Fibroblast of the aortic adventitia (primary cell): ENCODE measurements at regions not wholly inside any gene's neighbourhood (a gene's known extent, or its start where the extent isn't known, plus 50 kb on each side); places are given as distances from the start of the nearest gene placed in this dataset.
"Not testable (repeated sequence)": the region's sequence is repeated elsewhere in the genome, so short reads cannot be mapped to it uniquely, and the experiment has no call there.

Source experiments
- DNase-seq: peaks from one replicate; pipeline ENCODE4 v3.0.0-alpha.2; 2010; ENCODE audit warnings: low read depth
- H3K4me3 ChIP-seq: 2 replicates; pipeline ENCODE4 v1.5.1; 2011; ENCODE audit warnings: low read depth, mild to moderate bottlenecking, control low read depth, low read length, moderate library complexity
- CTCF ChIP-seq: IDR thresholded peaks from 2 replicates; pipeline ENCODE4 v1.5.1; 2011; ENCODE audit warnings: mild to moderate bottlenecking, low read length, control low read depth, inconsistent platforms; ENCODE audit not compliant: insufficient read depth

DNA sequence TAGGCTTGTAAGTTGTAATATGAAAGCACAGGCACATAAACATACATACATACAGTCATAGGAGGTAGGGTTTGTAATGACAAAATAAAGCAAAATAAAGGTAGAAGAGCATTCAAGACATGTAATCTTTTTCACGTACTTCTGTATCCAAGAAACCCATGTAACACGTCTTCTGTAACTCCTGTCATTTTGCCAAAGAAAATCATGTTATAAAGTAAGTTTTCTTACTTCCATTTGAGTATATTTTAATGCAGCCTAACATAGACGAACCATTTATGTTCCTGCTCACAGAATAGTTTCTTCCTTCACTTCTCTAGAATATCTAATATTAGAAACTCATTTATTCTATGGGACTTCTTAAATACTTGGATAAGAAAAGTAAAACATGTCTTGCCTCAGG is 1884.0 kb upstream of the CELF4 start:
- DNase-seq: no peak
- TF ChIP-seq CTCF: no peak
- no peak overlapping the region for H3K4me3 ChIP-seq

DNA sequence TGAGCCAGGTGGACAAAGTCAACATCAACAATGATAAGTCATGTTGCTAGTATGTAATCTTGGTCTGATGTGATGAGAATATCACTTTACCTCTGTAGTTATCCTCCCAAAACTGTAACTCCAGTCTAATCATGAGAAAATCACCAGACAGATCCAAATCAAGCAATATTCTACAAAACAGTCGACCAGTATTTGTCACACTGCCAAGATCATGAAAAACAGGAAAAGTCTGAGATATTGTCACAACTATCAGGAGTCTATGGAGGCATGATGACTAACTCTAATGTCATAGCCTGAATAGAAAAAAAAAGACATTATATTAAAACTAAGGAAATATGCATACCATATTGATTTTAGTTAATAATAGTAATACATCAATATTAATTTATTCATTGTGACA is 1883.3 kb upstream of the CELF4 start:
- no peak for TF ChIP-seq CTCF
- DNase-seq: peak; percentile 9
- no peak overlapping the region for H3K4me3 ChIP-seq

GRCh38 chr18:39444957-39445356 is 1879.4 kb upstream of the CELF4 start:
- H3K4me3 ChIP-seq, DNase-seq: not testable (repeated sequence)

GRCh38 chr18:39441648-39442047 is 1876.0 kb upstream of the CELF4 start:
- H3K4me3 ChIP-seq: no peak overlapping the region
- no peak for TF ChIP-seq CTCF
- no peak for DNase-seq

DNA sequence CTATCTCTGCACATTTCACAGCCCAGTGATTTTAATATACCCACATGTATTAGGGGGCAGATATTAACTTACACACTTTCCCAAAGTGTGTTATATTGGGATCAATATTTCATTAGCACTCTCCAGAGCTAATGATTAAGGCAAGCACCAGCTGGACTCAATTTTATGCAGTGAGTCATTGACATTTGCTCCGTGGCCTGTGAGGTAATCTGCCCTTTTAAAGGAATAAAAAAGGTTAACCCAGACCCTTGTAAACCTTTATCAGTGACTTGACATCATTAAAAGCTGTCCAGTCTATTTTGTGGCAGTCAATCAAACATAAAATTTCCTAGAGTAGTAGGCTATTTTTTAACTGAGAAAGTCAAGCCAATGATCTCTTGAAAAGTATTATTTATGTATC is 1870.4 kb upstream of the CELF4 start:
- no peak overlapping the region for H3K4me3 ChIP-seq
- TF ChIP-seq CTCF: no peak
- no peak for DNase-seq

DNA sequence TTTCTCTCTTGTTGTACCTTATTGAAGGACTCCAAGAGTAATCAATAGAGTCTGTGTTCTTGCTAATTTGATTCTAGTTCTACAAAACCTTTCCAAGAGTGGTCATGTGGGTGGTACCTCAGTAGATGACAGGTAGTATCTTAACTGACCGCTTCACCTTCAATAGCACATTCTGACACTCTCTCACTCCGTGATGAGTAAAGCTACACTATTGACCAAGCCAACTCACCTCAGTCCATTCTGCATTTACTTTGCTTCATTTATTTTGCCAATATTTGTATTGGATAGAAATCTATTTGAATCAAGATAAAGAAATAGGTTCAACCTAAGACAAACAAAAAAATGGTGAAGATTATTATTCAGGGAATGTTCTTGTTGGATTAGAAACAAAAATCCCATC is 1869.6 kb upstream of the CELF4 start:
- no peak overlapping the region for H3K4me3 ChIP-seq
- TF ChIP-seq CTCF: no peak
- no peak for DNase-seq

DNA sequence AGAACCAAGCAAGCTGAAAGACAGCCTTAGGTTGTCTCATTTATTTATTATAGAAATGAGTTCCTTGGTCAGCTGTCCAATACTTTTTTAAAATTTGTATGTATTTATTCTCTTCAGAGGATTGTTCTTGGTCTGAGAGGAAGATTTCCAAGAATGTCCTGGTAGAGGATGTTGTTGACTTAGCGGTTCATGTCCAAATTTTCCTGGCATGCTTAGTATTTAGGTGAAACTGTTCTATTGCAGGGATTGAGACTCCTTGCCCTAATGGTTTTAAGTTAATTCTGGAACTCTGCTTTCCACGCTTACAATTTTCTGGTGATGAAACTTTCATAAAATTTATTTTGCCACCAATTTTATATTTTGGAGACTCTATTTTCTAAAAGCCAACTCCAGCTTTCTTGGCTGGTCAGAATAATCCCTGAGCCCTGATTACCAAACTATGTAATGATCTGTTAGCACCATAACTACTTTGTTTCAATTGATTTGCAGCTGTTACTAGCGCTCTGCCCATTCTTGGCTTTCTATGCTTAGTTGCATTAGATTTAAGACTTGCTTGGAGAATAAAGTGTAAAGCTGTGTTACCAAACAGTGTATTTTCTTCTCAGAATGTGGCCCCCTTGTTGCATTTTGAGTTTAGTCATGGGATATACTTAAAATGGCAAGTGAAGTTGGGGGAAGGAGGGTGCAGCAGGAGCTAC is 1868.8 kb upstream of the CELF4 start:
- no peak overlapping the region for H3K4me3 ChIP-seq
- no peak for TF ChIP-seq CTCF
- DNase-seq: no peak
